Muscle of arm (tissue), 1 donor: ENCODE measurements at regions not wholly inside any gene's neighbourhood (a gene's known extent, or its start where the extent isn't known, plus 50 kb on each side); places are given as distances from the start of the nearest gene placed in this dataset.

Experiments used
- DNase-seq: peaks from one replicate; pipeline ENCODE4 v3.0.0-alpha.2; 2013

- DNase-seq = no peak
Measured at GRCh38 chr16:79865918-79866317, 265.4 kb upstream of the MAF start.

GRCh38 chr16:79864781-79865391 lies 264.3 kb upstream of the MAF start:
- DNase-seq = no peak

GRCh38 chr16:79864032-79864780 lies 263.7 kb upstream of the MAF start:
- DNase-seq = no peak

GRCh38 chr16:79863128-79864031 lies 262.8 kb upstream of the MAF start:
- DNase-seq = no peak

GRCh38 chr16:79862601-79863000 lies 262.1 kb upstream of the MAF start:
- DNase-seq = no peak

- DNase-seq = no peak
Measured at GRCh38 chr16:79856581-79856980, 256.0 kb upstream of the MAF start.

- DNase-seq = no peak
Measured at GRCh38 chr16:79850348-79850747, 249.8 kb upstream of the MAF start.

GRCh38 chr16:79849119-79849518 lies 248.6 kb upstream of the MAF start:
- DNase-seq = no peak

GRCh38 chr16:79848719-79849118 lies 248.2 kb upstream of the MAF start:
- no peak for DNase-seq

- no peak for DNase-seq
Measured at GRCh38 chr16:79847569-79847968, 247.0 kb upstream of the MAF start.

- DNase-seq = no peak
Measured at GRCh38 chr16:79847101-79847500, 246.6 kb upstream of the MAF start.

- DNase-seq = no peak
Measured at GRCh38 chr16:79845734-79846135, 245.2 kb upstream of the MAF start.

- DNase-seq = no peak
Measured at GRCh38 chr16:79845033-79845733, 244.6 kb upstream of the MAF start.

GRCh38 chr16:79844603-79845002 lies 244.1 kb upstream of the MAF start:
- no peak for DNase-seq

- no peak for DNase-seq
Measured at GRCh38 chr16:79843631-79844043, 243.1 kb upstream of the MAF start.

- no peak for DNase-seq
Measured at GRCh38 chr16:79843145-79843544, 242.6 kb upstream of the MAF start.

- DNase-seq = no peak
Measured at GRCh38 chr16:79842197-79842596, 241.7 kb upstream of the MAF start.

- DNase-seq = peak; percentile 76
Measured at GRCh38 chr16:79839466-79840341, 239.2 kb upstream of the MAF start.

- peak; percentile 42 for DNase-seq
Measured at GRCh38 chr16:79838496-79839259, 238.1 kb upstream of the MAF start.

- no peak for DNase-seq
Measured at GRCh38 chr16:79836144-79836543, 235.6 kb upstream of the MAF start.
